Large intestine (tissue), 3 donors: ENCODE measurements at regions not wholly inside any gene's neighbourhood (a gene's known extent, or its start where the extent isn't known, plus 50 kb on each side); places are given as distances from the start of the nearest gene placed in this dataset.

Experiments used
- DNase-seq, 2 donors: peaks; one replicate each; pipeline versions ENCODE4 v3.0.0 to v3.0.0-alpha.2; 2013
- H3K27ac ChIP-seq: one replicate; pipeline ENCODE4 v1.5.1; 2013; ENCODE audit warnings: low read length
- H3K27me3 ChIP-seq: 2 replicates; pipeline ENCODE4 v1.6.1; 2013; ENCODE audit warnings: low read length; ENCODE audit not compliant: control insufficient read depth, insufficient read depth
- H3K36me3 ChIP-seq: 2 replicates; pipeline ENCODE4 v1.6.1; 2013; ENCODE audit warnings: low read length; ENCODE audit not compliant: control insufficient read depth, insufficient read depth
- H3K4me1 ChIP-seq: one replicate; pipeline ENCODE4 v1.6.1; 2013; ENCODE audit warnings: low read length; ENCODE audit not compliant: control insufficient read depth, insufficient read depth
- H3K4me3 ChIP-seq: one replicate; pipeline ENCODE4 v1.5.1; 2013; ENCODE audit warnings: low read length
- H3K9me3 ChIP-seq: one replicate; pipeline ENCODE4 v1.6.1; 2013; ENCODE audit warnings: mild to moderate bottlenecking, low read depth, low read length, moderate library complexity; ENCODE audit not compliant: control insufficient read depth
- WGBS: methylation state at CpG from one replicate; pipeline ENCODE4 v1.1.5; 2013; ENCODE audit warnings: low lambda C conversion rate; ENCODE audit not compliant: insufficient coverage; 5-methylcytosine and 5-hydroxymethylcytosine counted together

GRCh38 chr5:155278532-155278931 is 265.0 kb downstream of the KIF4B start:
- H3K27me3 ChIP-seq: no peaks in the 10 kb centered on the region
- H3K27ac ChIP-seq: no peak overlapping the region
- H3K4me1 ChIP-seq: no peaks in the 10 kb centered on the region
- WGBS: 40% methylated on average over 1 of the region's 4 CpGs
- H3K36me3 ChIP-seq: no peaks in the 10 kb centered on the region
- no peak overlapping the region for H3K4me3 ChIP-seq
- H3K9me3 ChIP-seq: no peaks in the 10 kb centered on the region
- DNase-seq: no peak

- Histone ChIP-seq H3K4me1 (no peaks in the 10 kb centered on the region), H3K27ac (no peak overlapping the region), H3K9me3 (no peaks in the 10 kb centered on the region), H3K4me3 (no peak overlapping the region), H3K36me3 (no peaks in the 10 kb centered on the region), H3K27me3 (no peaks in the 10 kb centered on the region)
- no peak for DNase-seq
- WGBS: no CpG with 5 or more reads among the region's 6 CpGs
Measured at GRCh38 chr5:155282503-155283107, 269.1 kb downstream of the KIF4B start.

- no peak overlapping the region for H3K27ac ChIP-seq
- H3K9me3 ChIP-seq: no peaks in the 10 kb centered on the region
- H3K4me1 ChIP-seq: no peaks in the 10 kb centered on the region
- H3K4me3 ChIP-seq: no peak overlapping the region
- H3K27me3 ChIP-seq: no peaks in the 10 kb centered on the region
- WGBS: no CpG with 5 or more reads among the region's 1 CpG
- no peak for DNase-seq
- H3K36me3 ChIP-seq: no peaks in the 10 kb centered on the region
Measured at GRCh38 chr5:155285706-155286105, 272.2 kb downstream of the KIF4B start.

- no peak overlapping the region for H3K27ac ChIP-seq
- no peaks in the 10 kb centered on the region for H3K36me3 ChIP-seq
- no peak for DNase-seq
- 100% methylated on average over 1 of the region's 1 CpG for WGBS
- H3K9me3 ChIP-seq: no peaks in the 10 kb centered on the region
- H3K4me1 ChIP-seq: no peaks in the 10 kb centered on the region
- H3K4me3 ChIP-seq: no peak overlapping the region
- no peaks in the 10 kb centered on the region for H3K27me3 ChIP-seq
Measured at GRCh38 chr5:155290937-155291336, 277.4 kb downstream of the KIF4B start.

- Histone ChIP-seq H3K4me3 (no peak overlapping the region), H3K27ac (no peak overlapping the region), H3K4me1 (no peaks in the 10 kb centered on the region), H3K27me3 (no peaks in the 10 kb centered on the region), H3K36me3 (no peaks in the 10 kb centered on the region), H3K9me3 (no peaks in the 10 kb centered on the region)
- 75% methylated on average over 2 of the region's 4 CpGs for WGBS
- DNase-seq: no peak
Measured at GRCh38 chr5:155293605-155294178, 280.1 kb downstream of the KIF4B start.

- H3K4me3 ChIP-seq: no peak overlapping the region
- no peaks in the 10 kb centered on the region for H3K4me1 ChIP-seq
- DNase-seq: no peak
- H3K36me3 ChIP-seq: no peaks in the 10 kb centered on the region
- H3K27ac ChIP-seq: no peak overlapping the region
- no CpG with 5 or more reads among the region's 1 CpG for WGBS
- no peaks in the 10 kb centered on the region for H3K9me3 ChIP-seq
- no peaks in the 10 kb centered on the region for H3K27me3 ChIP-seq
Measured at GRCh38 chr5:155295111-155295510, 281.6 kb downstream of the KIF4B start.

- no peak for DNase-seq
- no CpG with 5 or more reads among the region's 8 CpGs for WGBS
- Histone ChIP-seq H3K27ac (no peak overlapping the region), H3K4me3 (no peak overlapping the region), H3K36me3 (no peaks in the 10 kb centered on the region), H3K9me3 (no peaks in the 10 kb centered on the region), H3K4me1 (no peaks in the 10 kb centered on the region), H3K27me3 (no peaks in the 10 kb centered on the region)
Measured at GRCh38 chr5:155299386-155300005, 285.9 kb downstream of the KIF4B start.

- Histone ChIP-seq H3K4me3 (no peak overlapping the region), H3K4me1 (no peaks in the 10 kb centered on the region), H3K9me3 (no peaks in the 10 kb centered on the region), H3K36me3 (no peaks in the 10 kb centered on the region), H3K27me3 (no peaks in the 10 kb centered on the region), H3K27ac (no peak overlapping the region)
- DNase-seq: no peak
- no CpG with 5 or more reads among the region's 3 CpGs for WGBS
Measured at GRCh38 chr5:155303120-155303519, 289.6 kb downstream of the KIF4B start.

- no peak overlapping the region for H3K4me3 ChIP-seq
- H3K27ac ChIP-seq: no peak overlapping the region
- no peaks in the 10 kb centered on the region for H3K36me3 ChIP-seq
- no peaks in the 10 kb centered on the region for H3K4me1 ChIP-seq
- DNase-seq: no peak
- H3K9me3 ChIP-seq: no peaks in the 10 kb centered on the region
- WGBS: no CpG with 5 or more reads among the region's 3 CpGs
- no peaks in the 10 kb centered on the region for H3K27me3 ChIP-seq
Measured at GRCh38 chr5:155307229-155307628, 293.7 kb downstream of the KIF4B start.

- Histone ChIP-seq H3K9me3 (no peaks in the 10 kb centered on the region), H3K4me3 (no peak overlapping the region), H3K27ac (no peak overlapping the region), H3K4me1 (no peaks in the 10 kb centered on the region), H3K36me3 (no peaks in the 10 kb centered on the region), H3K27me3 (no peaks in the 10 kb centered on the region)
- DNase-seq: no peak
Measured at GRCh38 chr5:155308289-155308688, 294.7 kb downstream of the KIF4B start.
